B cell (primary cell): ENCODE measurements at regions not wholly inside any gene's neighbourhood (a gene's known extent, or its start where the extent isn't known, plus 50 kb on each side); places are given as distances from the start of the nearest gene placed in this dataset.

ENCODE experiments used
- CTCF ChIP-seq: fragments of 200-600 bp; IDR thresholded peaks from one replicate; pipeline ENCODE4 v1.8.0; 2022; ENCODE audit warnings: antibody characterized with exemption, mild to moderate bottlenecking
- EZH2 ChIP-seq: IDR thresholded peaks from 2 replicates; pipeline ENCODE4 v1.6.1; 2012; ENCODE audit warnings: borderline replicate concordance, low read depth, mild to moderate bottlenecking, moderate library complexity, low read length; ENCODE audit not compliant: insufficient read depth, poor library complexity, severe bottlenecking

DNA sequence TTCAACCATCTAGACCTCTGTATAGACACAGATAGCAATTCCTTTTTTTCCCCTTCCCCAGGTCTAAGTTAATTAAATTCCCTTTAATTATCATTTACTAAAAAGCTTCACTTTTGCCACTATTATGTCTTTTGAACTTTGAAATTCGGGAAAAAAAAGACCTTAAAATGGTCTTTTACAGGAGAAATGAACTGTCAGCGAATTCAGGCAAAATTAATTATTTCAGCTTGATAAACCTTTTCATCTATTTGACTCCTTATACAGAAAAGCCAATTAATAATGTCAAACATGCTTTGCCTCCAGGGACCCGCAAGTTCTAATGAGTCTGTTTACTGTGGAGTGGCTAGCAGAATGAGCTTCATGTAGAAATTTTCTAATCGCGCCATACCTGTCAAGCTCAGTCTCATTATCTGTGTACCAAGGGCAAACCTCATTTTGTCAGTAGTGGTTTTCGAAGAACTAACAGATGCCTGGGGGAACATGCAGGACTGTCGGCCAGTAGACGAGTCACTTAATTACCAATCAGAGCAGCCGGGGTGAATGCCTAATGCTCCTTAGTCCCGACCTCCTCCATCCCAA, 287.7 kb downstream of the INSIG2 start:
- TF ChIP-seq CTCF, result no peak
- no peak for TF ChIP-seq EZH2
